Neural cell (in vitro differentiated cells): ENCODE measurements at regions not wholly inside any gene's neighbourhood (a gene's known extent, or its start where the extent isn't known, plus 50 kb on each side); places are given as distances from the start of the nearest gene placed in this dataset.

Experiments
- H2AFZ ChIP-seq: fragments of 200-600, 300-800 bp; sonication (generic), shearing (Covaris generic); 2 replicates; pipeline ENCODE4 v1.6.0; 2014; ENCODE audit warnings: low read depth, mild to moderate bottlenecking, antibody characterized with exemption, low read length, moderate library complexity
- H3F3A ChIP-seq: fragments of 200-600 bp; shearing (Covaris generic); 2 replicates; pipeline ENCODE4 v1.6.1; 2016; ENCODE audit warnings: mild to moderate bottlenecking, moderate library complexity, mixed read lengths, antibody characterized with exemption, low read length; ENCODE audit not compliant: insufficient read depth, poor library complexity, severe bottlenecking
- H3K27ac ChIP-seq: fragments of 200-600, 300-800 bp; sonication (generic), shearing (Covaris generic); 2 replicates; pipeline ENCODE4 v1.5.1; 2014; ENCODE audit warnings: mild to moderate bottlenecking, low read length, moderate library complexity
- H3K27me3 ChIP-seq: fragments of 300-800, 200-600 bp; sonication (generic), shearing (Covaris generic); 2 replicates; pipeline ENCODE4 v1.6.0; 2014; ENCODE audit warnings: mild to moderate bottlenecking, low read depth, low read length, moderate library complexity; ENCODE audit not compliant: insufficient read depth
- H3K36me3 ChIP-seq: fragments of 300-800, 200-600 bp; sonication (generic), shearing (Covaris generic); 2 replicates; pipeline ENCODE4 v1.5.1; 2014; ENCODE audit warnings: mild to moderate bottlenecking, antibody characterized with exemption, low read length, moderate library complexity; ENCODE audit not compliant: insufficient read depth
- H3K4me2 ChIP-seq: fragments of 300-800, 200-600 bp; sonication (generic), shearing (Covaris generic); 2 replicates; pipeline ENCODE4 v1.6.0; 2014; ENCODE audit warnings: mild to moderate bottlenecking, low read length
- H3K4me3 ChIP-seq: fragments of 300-800, 200-600 bp; sonication (generic), shearing (Covaris generic); 2 replicates; pipeline ENCODE4 v1.5.1; 2014; ENCODE audit warnings: mild to moderate bottlenecking, low read length, moderate library complexity
- H3K79me2 ChIP-seq: fragments of 200-600 bp; shearing (Covaris generic); replicated peaks from 2 replicates; pipeline ENCODE4 v1.6.0; 2014; ENCODE audit warnings: mild to moderate bottlenecking, low read length, moderate library complexity; ENCODE audit not compliant: insufficient read depth
- H3K9ac ChIP-seq: fragments of 300-800, 200-600 bp; sonication (generic), shearing (Covaris generic); 2 replicates; pipeline ENCODE4 v1.6.1; 2016; ENCODE audit warnings: mild to moderate bottlenecking, low read length, mixed read lengths
- H3K9me2 ChIP-seq: fragments of 200-600 bp; shearing (Covaris generic); 2 replicates; pipeline ENCODE4 v1.6.1; 2016; ENCODE audit warnings: mild to moderate bottlenecking, low read length, mixed read lengths; ENCODE audit not compliant: insufficient read depth
- H3K9me3 ChIP-seq: fragments of 200-600, 300-800 bp; sonication (generic), shearing (Covaris generic); 2 replicates; pipeline ENCODE4 v1.6.1; 2016; ENCODE audit warnings: mild to moderate bottlenecking, mixed run types, low read length, moderate library complexity, mixed read lengths
- H4K20me1 ChIP-seq: fragments of 200-600 bp; shearing (Covaris generic); 2 replicates; pipeline ENCODE4 v1.6.1; 2016; ENCODE audit warnings: mild to moderate bottlenecking, mixed run types; ENCODE audit not compliant: insufficient read depth
- EP300 ChIP-seq: fragments of 450-650 bp; conservative IDR thresholded peaks from 2 replicates; pipeline ENCODE4 v1.6.1; 2014; ENCODE audit warnings: antibody characterized with exemption, mild to moderate bottlenecking, moderate library complexity; ENCODE audit not compliant: poor library complexity, severe bottlenecking
- EZH2 ChIP-seq: fragments of 200-600, 300-800 bp; shearing (Covaris generic), sonication (generic); IDR thresholded peaks from 2 replicates; pipeline ENCODE4 v1.6.1; 2014; ENCODE audit warnings: antibody characterized with exemption, low read length, borderline replicate concordance, mild to moderate bottlenecking; ENCODE audit not compliant: insufficient read depth, poor library complexity, severe bottlenecking
- MXI1 ChIP-seq: fragments of 450-650 bp; conservative IDR thresholded peaks from 2 replicates; pipeline ENCODE4 v1.6.1; 2014; ENCODE audit warnings: antibody characterized with exemption, mild to moderate bottlenecking; ENCODE audit not compliant: poor library complexity, severe bottlenecking
- POLR2AphosphoS5 ChIP-seq: IDR thresholded peaks from 2 replicates; pipeline ENCODE4 v1.6.1; 2012
- RAD21 ChIP-seq: fragments of 450-650 bp; conservative IDR thresholded peaks from 2 replicates; pipeline ENCODE4 v1.6.1; 2014; ENCODE audit warnings: antibody characterized with exemption, mild to moderate bottlenecking, moderate library complexity
- SMC3 ChIP-seq: fragments of 450-650 bp; conservative IDR thresholded peaks from 2 replicates; pipeline ENCODE4 v1.6.1; 2014; ENCODE audit warnings: antibody characterized with exemption, mild to moderate bottlenecking, moderate library complexity; ENCODE audit not compliant: poor library complexity
- TAF1 ChIP-seq: IDR thresholded peaks from 2 replicates; pipeline ENCODE4 v1.6.1; 2012; ENCODE audit warnings: low read depth
- TF ChIP-seq, protein P1 (sequence below): IDR thresholded peaks from 2 replicates; pipeline ENCODE4 v1.6.1; 2012; ENCODE audit warnings: borderline replicate concordance
- TF ChIP-seq, protein P2 (sequence below): fragments of 450-650 bp; IDR thresholded peaks from 2 replicates; pipeline ENCODE4 v1.5.1; 2014; ENCODE audit warnings: antibody characterized with exemption, mild to moderate bottlenecking, moderate library complexity; ENCODE audit not compliant: poor library complexity, severe bottlenecking

DNA sequence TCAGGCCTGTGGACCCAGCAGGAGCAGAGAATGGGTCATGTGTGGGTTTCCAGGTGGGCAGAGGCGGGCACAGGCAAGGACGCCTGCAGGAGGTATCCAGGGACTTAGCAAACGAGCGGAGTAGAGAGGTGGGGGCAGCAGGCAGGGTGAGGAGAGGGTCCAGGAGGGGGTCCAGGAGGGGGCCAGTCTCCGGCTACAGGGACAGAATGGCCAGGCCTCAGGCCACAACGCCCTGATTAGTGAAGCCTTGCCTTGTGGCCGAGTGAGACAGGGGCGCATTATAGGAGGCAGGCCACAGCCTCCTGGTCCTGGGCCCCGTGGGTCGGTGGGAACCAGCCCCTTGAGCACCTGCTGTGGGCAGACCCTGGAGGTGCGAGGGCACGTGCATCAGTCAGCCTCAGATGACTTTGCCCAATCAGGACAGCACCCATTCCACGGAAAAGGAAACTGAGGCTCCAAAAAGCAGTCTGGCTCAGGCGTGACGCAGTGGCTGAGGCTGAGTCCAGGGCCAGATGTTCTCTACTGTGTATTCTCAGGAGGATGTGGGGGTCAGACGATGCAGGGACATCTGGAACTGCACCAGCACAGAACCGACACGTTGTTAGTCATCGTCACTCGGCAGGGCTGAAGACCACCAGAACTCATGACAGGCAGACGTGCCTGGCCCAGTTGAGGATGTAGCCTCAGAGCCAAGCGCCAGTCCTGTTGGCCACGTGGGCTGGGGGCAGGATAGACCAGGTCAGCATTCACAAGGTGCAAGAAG, 113.7 kb downstream of the CRYAA start:
- no peak overlapping the region for H3K27ac ChIP-seq
- no peak overlapping the region for H3K9ac ChIP-seq
- no peaks in the 10 kb centered on the region for H3F3A ChIP-seq
- H3K9me2 ChIP-seq: no peaks in the 10 kb centered on the region
- no peak overlapping the region for H3K4me2 ChIP-seq
- H4K20me1 ChIP-seq: no peaks in the 10 kb centered on the region
- H3K4me3 ChIP-seq: no peak overlapping the region
- no peaks in the 10 kb centered on the region for H3K9me3 ChIP-seq
- H3K79me2 ChIP-seq: no peaks in the 10 kb centered on the region
- H3K36me3 ChIP-seq: no peaks in the 10 kb centered on the region
- TF ChIP-seq EZH2 (no peak), POLR2AphosphoS5 (no peak), EP300 (no peak), MXI1 (no peak), RAD21 (no peak), SMC3 (no peak), TAF1 (no peak)
- TF ChIP-seq, protein P1, sequence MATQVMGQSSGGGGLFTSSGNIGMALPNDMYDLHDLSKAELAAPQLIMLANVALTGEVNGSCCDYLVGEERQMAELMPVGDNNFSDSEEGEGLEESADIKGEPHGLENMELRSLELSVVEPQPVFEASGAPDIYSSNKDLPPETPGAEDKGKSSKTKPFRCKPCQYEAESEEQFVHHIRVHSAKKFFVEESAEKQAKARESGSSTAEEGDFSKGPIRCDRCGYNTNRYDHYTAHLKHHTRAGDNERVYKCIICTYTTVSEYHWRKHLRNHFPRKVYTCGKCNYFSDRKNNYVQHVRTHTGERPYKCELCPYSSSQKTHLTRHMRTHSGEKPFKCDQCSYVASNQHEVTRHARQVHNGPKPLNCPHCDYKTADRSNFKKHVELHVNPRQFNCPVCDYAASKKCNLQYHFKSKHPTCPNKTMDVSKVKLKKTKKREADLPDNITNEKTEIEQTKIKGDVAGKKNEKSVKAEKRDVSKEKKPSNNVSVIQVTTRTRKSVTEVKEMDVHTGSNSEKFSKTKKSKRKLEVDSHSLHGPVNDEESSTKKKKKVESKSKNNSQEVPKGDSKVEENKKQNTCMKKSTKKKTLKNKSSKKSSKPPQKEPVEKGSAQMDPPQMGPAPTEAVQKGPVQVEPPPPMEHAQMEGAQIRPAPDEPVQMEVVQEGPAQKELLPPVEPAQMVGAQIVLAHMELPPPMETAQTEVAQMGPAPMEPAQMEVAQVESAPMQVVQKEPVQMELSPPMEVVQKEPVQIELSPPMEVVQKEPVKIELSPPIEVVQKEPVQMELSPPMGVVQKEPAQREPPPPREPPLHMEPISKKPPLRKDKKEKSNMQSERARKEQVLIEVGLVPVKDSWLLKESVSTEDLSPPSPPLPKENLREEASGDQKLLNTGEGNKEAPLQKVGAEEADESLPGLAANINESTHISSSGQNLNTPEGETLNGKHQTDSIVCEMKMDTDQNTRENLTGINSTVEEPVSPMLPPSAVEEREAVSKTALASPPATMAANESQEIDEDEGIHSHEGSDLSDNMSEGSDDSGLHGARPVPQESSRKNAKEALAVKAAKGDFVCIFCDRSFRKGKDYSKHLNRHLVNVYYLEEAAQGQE: no peak
- TF ChIP-seq, protein P2, sequence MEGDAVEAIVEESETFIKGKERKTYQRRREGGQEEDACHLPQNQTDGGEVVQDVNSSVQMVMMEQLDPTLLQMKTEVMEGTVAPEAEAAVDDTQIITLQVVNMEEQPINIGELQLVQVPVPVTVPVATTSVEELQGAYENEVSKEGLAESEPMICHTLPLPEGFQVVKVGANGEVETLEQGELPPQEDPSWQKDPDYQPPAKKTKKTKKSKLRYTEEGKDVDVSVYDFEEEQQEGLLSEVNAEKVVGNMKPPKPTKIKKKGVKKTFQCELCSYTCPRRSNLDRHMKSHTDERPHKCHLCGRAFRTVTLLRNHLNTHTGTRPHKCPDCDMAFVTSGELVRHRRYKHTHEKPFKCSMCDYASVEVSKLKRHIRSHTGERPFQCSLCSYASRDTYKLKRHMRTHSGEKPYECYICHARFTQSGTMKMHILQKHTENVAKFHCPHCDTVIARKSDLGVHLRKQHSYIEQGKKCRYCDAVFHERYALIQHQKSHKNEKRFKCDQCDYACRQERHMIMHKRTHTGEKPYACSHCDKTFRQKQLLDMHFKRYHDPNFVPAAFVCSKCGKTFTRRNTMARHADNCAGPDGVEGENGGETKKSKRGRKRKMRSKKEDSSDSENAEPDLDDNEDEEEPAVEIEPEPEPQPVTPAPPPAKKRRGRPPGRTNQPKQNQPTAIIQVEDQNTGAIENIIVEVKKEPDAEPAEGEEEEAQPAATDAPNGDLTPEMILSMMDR: no peak
- no peaks in the 10 kb centered on the region for H3K27me3 ChIP-seq
- H2AFZ ChIP-seq: no peak overlapping the region

DNA sequence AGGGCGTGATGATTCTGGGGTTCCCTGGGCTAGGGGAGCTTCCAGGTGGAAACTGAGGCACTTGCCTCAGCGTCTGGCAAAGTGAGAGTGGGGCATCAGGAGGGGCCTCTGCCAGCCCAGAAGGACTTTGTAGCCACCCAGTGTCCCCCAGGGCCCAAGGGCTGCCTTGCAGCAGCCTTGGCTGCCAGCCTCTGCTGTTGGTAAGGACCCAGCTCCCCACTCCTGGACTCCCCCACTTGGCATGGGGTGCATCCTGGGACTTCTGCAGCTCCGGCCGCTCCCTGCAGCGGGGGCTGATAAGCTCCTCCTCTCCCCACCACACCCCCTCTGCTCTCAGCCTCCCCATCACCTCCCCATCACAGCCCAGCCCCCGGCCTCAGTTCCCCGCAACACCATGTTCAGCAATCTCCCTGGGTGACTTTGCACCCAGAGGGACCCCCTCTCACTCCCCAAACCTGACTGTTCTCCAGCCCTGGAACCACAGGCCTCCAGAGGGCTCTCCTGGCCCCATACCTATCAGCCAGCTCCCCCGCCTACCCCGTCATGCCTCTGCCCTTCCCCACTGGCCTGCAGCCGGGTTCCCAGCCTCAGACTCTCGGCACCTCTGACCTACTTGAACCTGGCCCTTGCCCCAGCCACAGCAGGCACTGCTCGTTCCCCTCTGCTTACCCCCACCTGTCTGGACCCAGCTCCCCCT, 113.0 kb downstream of the CRYAA start:
- H3K36me3 ChIP-seq: no peaks in the 10 kb centered on the region
- no peak overlapping the region for H2AFZ ChIP-seq
- no peak overlapping the region for H3K9ac ChIP-seq
- H3K9me2 ChIP-seq: no peaks in the 10 kb centered on the region
- no peaks in the 10 kb centered on the region for H3K9me3 ChIP-seq
- no peak overlapping the region for H3K4me2 ChIP-seq
- no peaks in the 10 kb centered on the region for H3F3A ChIP-seq
- H4K20me1 ChIP-seq: no peaks in the 10 kb centered on the region
- H3K79me2 ChIP-seq: no peaks in the 10 kb centered on the region
- TF ChIP-seq, protein P1: no peak
- no peak for TF ChIP-seq SMC3
- no peak for TF ChIP-seq EP300
- TF ChIP-seq POLR2AphosphoS5: no peak
- TF ChIP-seq EZH2: no peak
- no peak for TF ChIP-seq RAD21
- TF ChIP-seq MXI1: no peak
- TF ChIP-seq TAF1: no peak
- TF ChIP-seq, protein P2: no peak
- H3K27ac ChIP-seq: no peak overlapping the region
- no peak overlapping the region for H3K4me3 ChIP-seq
- H3K27me3 ChIP-seq: no peaks in the 10 kb centered on the region
